Erythroblast (primary cell): ENCODE measurements at regions not wholly inside any gene's neighbourhood (a gene's known extent, or its start where the extent isn't known, plus 50 kb on each side); places are given as distances from the start of the nearest gene placed in this dataset.

Experiments
- GATA1 ChIP-seq: IDR thresholded peaks from 2 replicates; pipeline ENCODE4 v1.6.1; 2011; ENCODE audit warnings: low read depth, mild to moderate bottlenecking, control low read depth, low read length, moderate library complexity
- POLR2A ChIP-seq: IDR thresholded peaks from 2 replicates; pipeline ENCODE4 v1.6.1; 2011; ENCODE audit warnings: mild to moderate bottlenecking, low read length

DNA sequence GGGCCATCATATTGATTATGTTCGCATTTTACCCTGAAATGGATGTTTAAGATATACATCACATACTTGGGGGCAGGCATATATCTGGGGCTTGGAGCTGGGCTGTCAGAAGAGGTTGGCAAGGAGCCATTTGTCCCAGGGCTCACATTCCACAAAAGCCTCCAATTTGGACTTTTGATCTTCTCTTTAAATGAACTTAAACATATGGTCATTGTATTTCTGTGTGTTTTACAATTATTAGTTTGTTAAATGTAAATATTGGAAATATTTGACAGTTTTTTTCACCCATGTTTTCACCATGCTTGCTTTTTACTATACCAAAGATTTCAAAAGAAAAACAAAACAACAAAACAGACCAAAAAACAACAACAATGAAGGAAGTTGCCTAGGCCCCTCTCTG lies 165.8 kb upstream of the MEIS1 start:
- no peak for TF ChIP-seq POLR2A
- no peak for TF ChIP-seq GATA1
